ENCODE measurements at regions not wholly inside any gene's neighbourhood (a gene's known extent, or its start where the extent isn't known, plus 50 kb on each side); places are given as distances from the start of the nearest gene placed in this dataset.
"Not testable (repeated sequence)": the region's sequence is repeated elsewhere in the genome, so short reads cannot be mapped to it uniquely, and the experiment has no call there.

- Histone ChIP-seq H3K4me3 (ENCODE audit: low read depth, low read length) (no peak overlapping the region), H3K36me3 (ENCODE audit: control insufficient read depth, insufficient read depth, low read length) (no peaks in the 10 kb centered on the region), H3K27me3 (ENCODE audit: control insufficient read depth, insufficient read depth, low read length) (no peaks in the 10 kb centered on the region)
- no peak for DNase-seq (ENCODE audit: low read depth)
- no peak for TF ChIP-seq CTCF (IDR thresholded peaks at IDR 0.05; ENCODE audit: insufficient read depth, low read depth, low read length)
- CTCF ChIA-PET: interaction anchor here (1.4 to 1.9 kb wide), 2 partner anchors 286 to 288 kb away, joined by 6 to 7 read pairs; no protein-coding TSS in a partner anchor
- POLR2A ChIA-PET: no interaction called here
Observed at GRCh38 chr5:36407396-36407795, 105.7 kb upstream of the RANBP3L start.

- H3K36me3 ChIP-seq (ENCODE audit: control insufficient read depth, insufficient read depth, low read length); DNase-seq (ENCODE audit: low read depth); H3K4me3 ChIP-seq (ENCODE audit: low read depth, low read length); POLR2A ChIA-PET; H3K27me3 ChIP-seq (ENCODE audit: control insufficient read depth, insufficient read depth, low read length): not testable (repeated sequence)
- CTCF ChIA-PET: interaction anchor here (0.6 to 2.6 kb wide), 4 partner anchors 282 to 476 kb away, joined by 3 to 10 read pairs (median 4); no protein-coding TSS in a partner anchor
Observed at GRCh38 chr5:36409711-36410110, 108.0 kb upstream of the RANBP3L start.

- DNase-seq (ENCODE audit: low read depth); POLR2A ChIA-PET: not testable (repeated sequence)
Observed at GRCh38 chr5:36410672-36411071, 109.0 kb upstream of the RANBP3L start.

GRCh38 chr5:36414869-36415282 is 113.2 kb upstream of the RANBP3L start:
- no peak for DNase-seq (ENCODE audit: low read depth)
- ChIA-PET POLR2A (no interaction called here), CTCF (interaction anchor here (0.6 to 11.6 kb wide), 15 partner anchors 11 to 442 kb away, joined by 3 to 267 read pairs (median 4); no protein-coding TSS in a partner anchor)
- H3K27me3 ChIP-seq (ENCODE audit: control insufficient read depth, insufficient read depth, low read length): peaks cover 10% of the 10 kb centered on the region
- no peak overlapping the region for H3K4me3 ChIP-seq (ENCODE audit: low read depth, low read length)
- no peaks in the 10 kb centered on the region for H3K36me3 ChIP-seq (ENCODE audit: control insufficient read depth, insufficient read depth, low read length)
- TF ChIP-seq CTCF (IDR thresholded peaks at IDR 0.05; ENCODE audit: insufficient read depth, low read depth, low read length): peak; percentile 46

More at GRCh38 chr5:36410672-36411071, 109.0 kb upstream of the RANBP3L start:
- H3K4me3 ChIP-seq (ENCODE audit: low read depth, low read length); H3K36me3 ChIP-seq (ENCODE audit: control insufficient read depth, insufficient read depth, low read length); H3K27me3 ChIP-seq (ENCODE audit: control insufficient read depth, insufficient read depth, low read length): not testable (repeated sequence)
- CTCF ChIA-PET: interaction anchor here (11.6 kb wide), 1 partner anchor 283 kb away, joined by 267 read pairs; no protein-coding TSS in a partner anchor

- Histone ChIP-seq H3K27me3 (ENCODE audit: control insufficient read depth, insufficient read depth, low read length) (peaks cover 10% of the 10 kb centered on the region), H3K36me3 (ENCODE audit: control insufficient read depth, insufficient read depth, low read length) (no peaks in the 10 kb centered on the region), H3K4me3 (ENCODE audit: low read depth, low read length) (no peak overlapping the region)
- ChIA-PET CTCF (interaction anchor here (1.6 to 11.6 kb wide), 3 partner anchors 49 to 277 kb away, joined by 3 to 267 read pairs (median 143); no protein-coding TSS in a partner anchor), POLR2A (no interaction called here)
- no peak for TF ChIP-seq CTCF (IDR thresholded peaks at IDR 0.05; ENCODE audit: insufficient read depth, low read depth, low read length)
- no peak for DNase-seq (ENCODE audit: low read depth)
Observed at GRCh38 chr5:36416605-36417004, 114.9 kb upstream of the RANBP3L start.

- Histone ChIP-seq H3K27me3 (ENCODE audit: control insufficient read depth, insufficient read depth, low read length) (peaks cover 10% of the 10 kb centered on the region), H3K4me3 (ENCODE audit: low read depth, low read length) (no peak overlapping the region), H3K36me3 (ENCODE audit: control insufficient read depth, insufficient read depth, low read length) (no peaks in the 10 kb centered on the region)
- no peak for DNase-seq (ENCODE audit: low read depth)
- POLR2A ChIA-PET: no interaction called here
- TF ChIP-seq CTCF (IDR thresholded peaks at IDR 0.05; ENCODE audit: insufficient read depth, low read depth, low read length): no peak
- CTCF ChIA-PET: interaction anchor here (1.3 to 11.6 kb wide), 6 partner anchors 12 to 284 kb away, joined by 3 to 267 read pairs (median 4); no protein-coding TSS in a partner anchor
Observed at GRCh38 chr5:36417221-36417620, 115.5 kb upstream of the RANBP3L start.

Measured in BJ (cell line).